IPS-NIHi7 (cell line): ENCODE measurements at regions not wholly inside any gene's neighbourhood (a gene's known extent, or its start where the extent isn't known, plus 50 kb on each side); places are given as distances from the start of the nearest gene placed in this dataset.

ENCODE experiments used
- DNase-seq: peaks from one replicate; pipeline ENCODE4 v3.0.0; 2012; ENCODE audit warnings: mixed read lengths; ENCODE audit errors: extremely low spot score

- no peak for DNase-seq
Observed at GRCh38 chr2:38171208-38171855, 95.4 kb upstream of the CYP1B1 start.

DNA sequence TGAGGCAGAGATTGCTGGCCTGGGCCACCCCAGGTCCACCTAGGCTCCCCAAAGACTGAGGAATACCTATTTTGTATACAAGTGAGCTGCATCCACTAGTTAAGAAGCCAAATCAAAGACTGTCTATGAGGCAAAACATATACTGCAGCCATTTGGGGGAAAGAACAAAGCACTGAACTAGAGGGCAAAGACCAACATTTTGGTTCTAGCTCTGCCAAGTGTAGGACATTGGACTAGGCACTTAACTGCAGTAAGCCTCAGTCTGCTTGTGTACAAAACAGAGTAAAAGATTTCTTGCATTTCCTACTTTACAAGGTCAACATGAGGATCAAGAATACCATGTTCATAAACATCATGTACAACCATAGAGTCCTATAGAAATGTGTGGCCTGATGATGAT lies 94.8 kb upstream of the CYP1B1 start:
- DNase-seq: no peak

DNA sequence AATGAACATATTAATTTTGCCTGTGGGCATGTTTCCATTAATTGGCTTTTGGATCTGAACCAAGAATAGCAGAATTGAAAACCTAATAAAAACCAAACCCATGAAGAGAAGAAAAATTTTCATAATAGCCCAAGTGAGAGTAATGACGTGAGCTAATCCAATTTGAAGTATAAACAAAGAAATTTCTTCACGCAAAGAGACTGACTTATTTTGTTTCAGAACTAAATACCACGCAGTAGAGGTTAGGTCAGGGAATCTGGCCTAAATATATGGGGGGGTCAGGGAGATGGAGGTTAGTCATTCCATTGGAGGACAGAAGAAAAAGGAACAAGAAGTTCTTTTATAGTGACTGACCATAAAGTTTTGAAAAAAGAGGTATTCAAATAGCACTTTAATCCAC lies 94.1 kb upstream of the CYP1B1 start:
- no peak for DNase-seq

- no peak for DNase-seq
Observed at GRCh38 chr2:38168710-38169480, 92.9 kb upstream of the CYP1B1 start.

DNA sequence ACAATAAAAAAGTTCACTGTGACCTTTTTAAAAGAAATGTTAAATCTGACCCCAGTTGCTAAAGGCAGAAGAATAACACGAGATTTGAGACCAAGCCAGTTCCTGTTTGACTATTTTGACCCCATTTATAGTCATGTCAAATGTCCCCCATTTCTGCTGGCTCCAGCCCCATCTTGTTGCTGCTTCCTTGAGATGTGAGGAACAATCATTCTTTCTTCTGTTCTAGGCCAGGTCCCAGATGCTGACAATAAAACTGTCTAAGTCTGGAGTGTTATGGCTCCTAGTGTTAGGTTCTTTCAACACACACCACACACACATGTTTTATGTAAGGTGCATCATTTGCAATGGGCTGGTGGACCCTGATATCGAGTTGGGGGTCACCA lies 92.0 kb upstream of the CYP1B1 start:
- DNase-seq: no peak

GRCh38 chr2:38165698-38166097 lies 89.7 kb upstream of the CYP1B1 start:
- no peak for DNase-seq

DNA sequence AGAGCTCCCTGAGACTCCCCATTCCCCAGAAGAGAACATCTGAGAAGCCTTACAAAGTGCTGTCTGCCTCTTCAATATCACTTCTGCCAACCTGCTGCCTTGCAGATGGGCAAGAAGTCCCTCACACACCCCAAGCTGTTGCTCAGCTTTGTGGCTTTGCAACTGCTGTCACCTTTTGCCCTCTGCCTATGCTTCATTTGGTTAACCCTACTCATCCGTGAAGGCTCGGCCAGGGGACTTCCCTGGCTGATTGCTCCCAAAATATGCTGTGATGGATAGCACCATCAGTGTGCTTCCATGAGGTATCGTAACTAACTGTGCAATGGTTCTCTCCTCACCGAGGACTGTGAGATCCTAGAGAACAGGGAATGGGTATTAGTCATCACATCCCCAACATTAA lies 88.9 kb upstream of the CYP1B1 start:
- no peak for DNase-seq

DNA sequence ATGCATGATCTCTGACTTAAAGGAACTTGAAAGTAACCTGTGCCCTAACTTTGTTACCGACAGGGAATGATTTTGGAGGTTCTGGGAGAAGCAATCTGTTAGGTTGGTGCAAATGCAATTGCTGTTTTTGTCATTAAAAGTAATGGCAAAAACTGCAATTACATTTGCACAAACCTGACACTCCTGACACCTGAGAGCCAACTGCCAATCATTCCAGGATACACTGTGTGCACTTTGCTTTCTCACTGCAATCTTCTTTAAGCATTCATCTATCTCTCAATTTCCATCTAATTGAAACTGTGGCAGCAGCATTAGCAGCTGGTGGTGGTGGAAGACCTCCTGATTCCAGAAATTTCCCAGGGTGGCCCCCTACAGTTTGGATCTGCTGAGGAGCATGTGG lies 87.6 kb upstream of the CYP1B1 start:
- no peak for DNase-seq

DNA sequence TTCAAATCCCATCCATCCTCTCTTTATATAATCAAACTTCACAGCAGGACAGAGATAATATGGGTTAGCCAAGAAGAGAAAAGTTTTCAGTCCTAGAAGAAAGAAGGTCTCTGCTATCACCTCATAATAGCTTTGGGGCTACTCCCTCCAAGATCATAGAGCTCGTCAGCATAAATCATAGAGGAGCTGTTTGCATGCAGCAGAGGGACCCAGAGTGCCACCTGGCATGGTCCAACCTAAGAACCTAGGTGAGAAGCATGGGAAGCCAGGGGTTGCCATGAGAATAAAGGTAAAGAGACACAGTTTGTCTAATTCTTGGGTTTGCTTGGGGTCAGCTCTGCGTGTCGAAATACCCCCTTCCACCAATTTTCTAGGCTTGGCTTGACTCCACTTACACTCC lies 87.1 kb upstream of the CYP1B1 start:
- no peak for DNase-seq

DNA sequence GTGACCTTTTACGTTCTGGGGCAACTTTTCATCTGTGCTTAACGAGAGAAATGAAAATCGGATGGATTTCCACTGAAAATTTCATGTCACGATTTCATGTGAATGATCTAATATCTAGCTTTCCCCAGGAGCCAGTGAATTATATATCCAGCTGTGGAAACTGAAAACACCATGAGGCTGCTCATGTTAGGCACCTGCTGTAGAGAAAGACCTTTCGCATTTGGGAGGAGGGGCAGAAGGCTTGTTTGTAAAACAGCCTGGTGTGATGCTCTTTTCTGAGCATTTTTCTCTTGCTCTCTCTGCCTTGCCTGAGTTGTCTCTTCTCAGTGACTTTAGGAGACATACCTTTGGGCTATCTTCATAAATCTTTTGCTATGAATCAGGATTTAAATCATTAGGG lies 84.6 kb upstream of the CYP1B1 start:
- no peak for DNase-seq

DNA sequence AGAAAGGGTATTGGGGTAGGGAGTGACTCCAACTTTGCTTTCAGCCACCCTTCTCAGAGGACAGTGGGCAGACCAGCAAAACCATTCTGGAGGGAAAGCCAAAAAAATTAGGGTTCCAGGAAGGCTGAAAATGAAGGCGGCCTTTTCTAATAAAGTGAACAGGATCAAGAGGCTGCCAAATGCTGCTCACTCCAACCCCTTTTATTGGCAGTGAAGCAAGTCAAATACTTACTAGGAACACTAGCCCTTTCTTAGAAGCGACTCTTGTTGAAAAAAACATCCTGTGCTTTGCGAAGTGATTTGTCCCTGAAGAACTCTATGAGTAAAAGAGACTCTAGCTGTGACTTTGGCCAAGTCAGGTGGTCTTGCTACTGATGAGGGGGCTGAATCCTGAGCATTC lies 83.6 kb upstream of the CYP1B1 start:
- DNase-seq: no peak

GRCh38 chr2:38159191-38159590 lies 83.2 kb upstream of the CYP1B1 start:
- DNase-seq: no peak

GRCh38 chr2:38158378-38159118 lies 82.6 kb upstream of the CYP1B1 start:
- DNase-seq: no peak

DNA sequence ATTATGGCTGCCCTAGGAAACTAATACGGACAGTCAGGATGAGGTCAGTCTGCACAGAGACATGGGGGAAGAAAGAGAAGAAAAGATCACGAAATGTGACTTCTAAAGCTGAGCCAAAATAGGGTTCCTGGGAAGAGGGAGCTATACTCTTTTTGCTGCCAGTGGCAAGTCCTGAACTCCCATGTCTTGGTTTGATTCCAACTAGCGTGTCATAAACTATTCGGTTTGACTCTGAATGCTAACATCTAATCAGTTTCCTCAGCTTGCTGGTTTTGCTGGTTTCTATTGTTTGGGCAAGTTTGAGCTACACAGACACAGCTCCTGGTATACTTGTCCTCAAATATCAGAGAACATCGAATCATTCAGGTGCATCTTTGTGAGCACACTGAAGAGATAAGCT lies 80.5 kb upstream of the CYP1B1 start:
- DNase-seq: no peak

DNA sequence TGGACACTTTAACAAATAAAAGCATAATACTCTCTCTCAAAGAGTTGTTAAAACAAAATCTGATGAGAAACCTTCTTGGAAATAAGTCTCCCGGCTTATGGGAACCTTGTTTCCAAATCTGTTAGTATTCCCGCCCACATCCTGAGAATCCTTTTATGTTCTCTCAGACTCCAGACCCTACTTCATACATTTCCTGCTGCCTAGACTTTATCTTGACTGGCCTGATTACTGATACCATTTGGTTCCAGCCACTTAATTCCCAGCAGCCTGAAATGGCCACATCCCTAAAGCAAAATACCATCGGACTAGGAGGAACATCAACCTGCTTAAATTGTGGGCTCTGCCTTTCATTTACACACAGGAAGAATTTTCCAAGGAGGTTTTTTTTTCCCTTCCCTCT lies 79.1 kb upstream of the CYP1B1 start:
- DNase-seq: no peak

DNA sequence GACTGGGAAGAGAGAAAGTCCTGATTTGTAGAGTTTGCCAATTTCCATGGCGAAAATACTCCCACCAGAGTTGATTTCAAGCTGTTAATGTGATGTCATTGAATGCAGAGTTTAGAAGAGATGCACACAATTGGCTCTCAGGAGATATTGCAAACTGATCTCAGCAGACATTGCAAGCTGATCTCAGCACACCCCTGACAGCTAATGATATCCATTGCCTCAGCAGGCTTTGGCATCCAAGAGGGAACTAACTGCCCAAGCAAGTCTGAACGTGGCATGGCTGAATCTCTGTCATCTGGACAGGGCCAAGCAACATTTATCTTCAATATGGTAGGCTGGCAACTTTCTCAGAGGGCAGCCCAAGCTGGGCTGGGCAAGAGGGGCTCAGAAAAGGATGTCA lies 78.4 kb upstream of the CYP1B1 start:
- DNase-seq: no peak

- DNase-seq: no peak
Observed at GRCh38 chr2:38153476-38154135, 77.7 kb upstream of the CYP1B1 start.

GRCh38 chr2:38152913-38153312 lies 77.0 kb upstream of the CYP1B1 start:
- DNase-seq: no peak

GRCh38 chr2:38152035-38152434 lies 76.1 kb upstream of the CYP1B1 start:
- no peak for DNase-seq

GRCh38 chr2:38149531-38149930 lies 73.6 kb upstream of the CYP1B1 start:
- DNase-seq: no peak

DNA sequence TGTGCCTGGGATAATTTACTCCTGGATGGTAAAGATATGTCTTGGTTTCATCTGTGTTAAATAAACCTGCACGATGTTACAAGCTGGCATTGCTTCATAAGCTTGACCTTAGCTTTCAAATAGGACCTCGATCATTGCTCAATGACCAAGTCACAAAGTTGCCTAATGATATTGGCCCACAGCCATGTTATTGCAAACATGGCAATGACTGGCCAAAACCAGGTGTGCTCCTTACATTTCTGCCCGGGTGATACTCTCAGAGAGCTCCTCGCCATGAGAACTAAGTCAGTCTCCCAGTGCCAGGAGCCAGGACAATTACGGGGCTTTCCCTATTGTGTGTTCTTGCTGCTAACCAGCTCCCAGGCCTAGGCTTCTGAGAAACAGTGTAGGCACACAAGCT lies 72.5 kb upstream of the CYP1B1 start:
- no peak for DNase-seq

- DNase-seq: no peak
Observed at GRCh38 chr2:38147333-38148121, 71.6 kb upstream of the CYP1B1 start.
